ENCODE measurements at regions not wholly inside any gene's neighbourhood (a gene's known extent, or its start where the extent isn't known, plus 50 kb on each side); places are given as distances from the start of the nearest gene placed in this dataset.

DNA sequence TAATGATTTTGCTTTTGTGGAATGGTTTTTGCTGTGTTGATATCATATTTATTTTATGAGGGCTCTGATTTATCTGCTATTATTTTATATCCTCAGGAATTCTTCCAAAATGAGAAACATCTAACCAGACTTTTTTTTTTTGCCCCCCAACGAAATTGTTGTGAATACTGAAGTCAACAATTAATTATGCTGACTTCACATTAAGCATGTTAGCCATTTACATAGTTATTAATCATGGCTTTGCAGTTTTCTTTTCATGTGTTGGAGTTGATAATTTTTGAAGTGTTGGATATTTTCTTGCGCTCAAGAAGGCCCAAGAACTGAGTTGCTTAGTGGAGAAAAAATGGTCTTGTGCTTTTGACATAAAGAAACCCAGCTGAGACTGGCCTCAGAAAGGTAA is 246.6 kb upstream of the CRY1 start:
- DNase-seq (ENCODE audit: extremely low read depth, low read depth) = no peak

GRCh38 chr12:107340898-107341297 is 247.5 kb upstream of the CRY1 start:
- no peak for DNase-seq (ENCODE audit: extremely low read depth, low read depth)

DNA sequence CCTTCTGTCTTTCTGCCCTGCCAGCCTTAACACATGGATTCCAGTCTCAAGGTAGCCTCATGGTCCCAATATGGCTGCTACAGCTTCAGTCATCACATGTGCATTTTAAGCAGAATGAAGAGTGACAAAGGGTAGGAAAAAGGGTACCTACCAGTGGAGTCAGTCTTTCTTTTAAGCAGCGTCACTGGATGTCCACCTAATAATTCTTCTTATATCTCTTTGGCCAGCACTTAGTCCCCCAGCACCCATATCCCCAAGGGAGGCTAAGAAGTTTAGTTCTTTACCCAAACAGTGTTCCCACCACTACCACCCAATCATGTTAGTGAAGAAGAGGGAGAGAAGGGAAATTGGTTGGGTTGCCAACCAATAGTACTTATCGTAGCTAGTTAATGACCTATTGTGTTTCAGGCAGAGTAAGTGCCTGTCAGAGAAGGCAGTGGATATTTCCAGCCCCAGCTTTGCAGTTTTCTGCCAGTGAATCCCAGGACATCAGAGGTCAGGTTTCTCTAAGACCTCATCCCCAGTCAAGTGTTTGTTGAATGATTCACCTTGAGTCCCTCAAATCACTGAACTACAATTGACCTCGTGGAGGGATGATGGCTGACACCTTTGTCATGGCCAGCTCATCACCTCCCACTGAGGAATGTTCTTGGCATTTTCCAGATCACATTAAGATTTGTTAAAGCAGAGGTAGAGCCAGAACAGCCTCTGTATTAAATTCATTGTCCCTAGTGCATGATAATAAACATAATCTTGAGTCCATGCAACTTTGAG is 250.9 kb upstream of the CRY1 start:
- no peak for DNase-seq (ENCODE audit: extremely low read depth, low read depth)

GRCh38 chr12:107347261-107347660 is 253.9 kb upstream of the CRY1 start:
- no peak for DNase-seq (ENCODE audit: extremely low read depth, low read depth)

GRCh38 chr12:107349008-107349747 is 255.8 kb upstream of the CRY1 start:
- DNase-seq (ENCODE audit: extremely low read depth, low read depth) = no peak

GRCh38 chr12:107349839-107350238 is 256.5 kb upstream of the CRY1 start:
- DNase-seq (ENCODE audit: extremely low read depth, low read depth) = no peak

DNA sequence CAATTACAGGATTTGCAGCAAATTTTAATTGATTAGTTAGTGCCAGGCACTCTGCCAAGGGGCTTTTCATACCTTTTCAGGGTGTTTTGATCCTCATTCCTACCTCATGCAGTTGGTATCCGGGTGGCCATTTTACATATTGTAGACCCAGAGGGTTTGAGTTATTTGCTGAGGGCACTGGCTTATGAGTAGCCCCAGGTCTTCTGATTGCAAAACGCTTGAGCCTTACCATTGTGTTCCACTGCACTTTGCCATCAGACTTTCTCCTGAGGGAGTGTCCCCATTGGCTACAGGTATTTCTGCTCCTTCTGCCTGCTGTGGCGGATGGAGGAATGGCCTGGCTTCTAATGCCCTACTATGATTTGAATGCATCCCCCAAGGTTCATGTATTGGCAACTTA is 257.8 kb upstream of the CRY1 start:
- DNase-seq (ENCODE audit: extremely low read depth, low read depth) = no peak

DNA sequence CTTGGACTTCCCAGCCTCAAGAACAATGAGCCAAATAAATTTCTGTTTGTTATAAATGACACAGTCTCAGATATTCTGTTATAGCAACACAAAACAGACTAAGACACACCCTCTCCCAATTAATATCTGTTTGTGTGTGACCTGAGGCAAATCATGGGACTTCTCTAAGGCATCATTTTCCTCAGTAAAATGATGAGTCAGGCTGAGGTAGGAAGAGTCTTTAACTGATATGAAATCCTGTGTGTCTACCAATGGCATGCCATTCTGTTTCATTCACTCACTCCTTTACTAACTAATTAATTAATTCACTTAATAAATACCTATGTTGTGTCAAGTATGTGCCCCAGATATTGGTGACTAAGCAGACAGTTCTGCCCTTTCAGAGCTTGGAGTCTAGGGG is 258.4 kb upstream of the CRY1 start:
- no peak for DNase-seq (ENCODE audit: extremely low read depth, low read depth)

GRCh38 chr12:107352347-107353081 is 259.2 kb upstream of the CRY1 start:
- no peak for DNase-seq (ENCODE audit: extremely low read depth, low read depth)

GRCh38 chr12:107353312-107353711 is 260.0 kb upstream of the CRY1 start:
- DNase-seq (ENCODE audit: extremely low read depth, low read depth) = no peak

- no peak for DNase-seq (ENCODE audit: extremely low read depth, low read depth)
These were observed 261.7 kb upstream of the CRY1 start for GRCh38 chr12:107355004-107355565.

GRCh38 chr12:107355612-107356011 is 262.3 kb upstream of the CRY1 start:
- DNase-seq (ENCODE audit: extremely low read depth, low read depth) = no peak

DNA sequence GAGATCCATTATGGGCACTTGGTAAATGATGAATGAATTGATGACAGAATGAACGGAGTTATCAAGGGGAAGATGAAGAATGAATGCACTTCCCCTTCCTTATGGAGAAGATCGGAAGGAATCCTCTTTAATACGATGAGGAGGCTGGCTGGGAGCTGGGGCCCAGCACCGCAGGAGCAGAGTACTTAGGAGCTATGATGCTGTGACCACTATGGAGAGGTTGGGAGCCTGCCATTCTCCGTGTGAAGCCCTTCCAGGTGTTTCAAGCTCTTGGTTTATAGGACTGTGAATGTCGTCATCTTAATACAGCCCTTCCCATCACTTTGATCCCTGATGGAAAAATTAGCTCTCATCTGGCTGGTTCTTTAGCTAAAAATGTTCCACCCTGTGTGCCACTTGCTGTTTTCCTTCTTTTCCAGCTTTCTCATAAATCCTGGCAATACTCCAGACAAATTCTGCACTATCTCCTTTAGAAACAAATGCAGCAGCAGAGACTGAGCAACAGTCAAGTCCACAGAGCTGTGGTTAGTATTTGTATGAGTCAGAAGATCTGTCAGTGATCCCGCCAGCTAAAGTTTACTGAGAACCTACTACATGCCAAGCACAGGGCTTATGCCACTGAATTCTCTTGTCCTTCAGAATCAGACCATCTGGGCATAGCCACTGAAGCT is 263.1 kb upstream of the CRY1 start:
- no peak for DNase-seq (ENCODE audit: extremely low read depth, low read depth)

DNA sequence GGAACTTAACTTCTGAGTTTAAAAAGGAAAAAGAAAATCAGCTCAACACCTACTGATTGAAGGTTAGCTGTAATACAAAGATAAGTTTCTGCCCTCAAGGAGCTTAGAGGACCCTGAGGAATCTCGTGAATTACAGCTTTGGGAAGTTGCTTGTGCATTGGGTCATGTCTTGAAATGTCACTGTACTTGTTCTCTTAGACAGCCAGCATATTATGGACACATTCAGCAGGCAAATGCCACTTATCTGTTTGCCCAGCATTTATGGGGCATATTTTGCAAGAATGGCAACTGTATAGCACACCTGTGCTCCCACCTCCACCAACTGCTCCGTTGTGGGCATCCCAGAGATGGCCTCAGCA is 263.6 kb upstream of the CRY1 start:
- no peak for DNase-seq (ENCODE audit: extremely low read depth, low read depth)

DNA sequence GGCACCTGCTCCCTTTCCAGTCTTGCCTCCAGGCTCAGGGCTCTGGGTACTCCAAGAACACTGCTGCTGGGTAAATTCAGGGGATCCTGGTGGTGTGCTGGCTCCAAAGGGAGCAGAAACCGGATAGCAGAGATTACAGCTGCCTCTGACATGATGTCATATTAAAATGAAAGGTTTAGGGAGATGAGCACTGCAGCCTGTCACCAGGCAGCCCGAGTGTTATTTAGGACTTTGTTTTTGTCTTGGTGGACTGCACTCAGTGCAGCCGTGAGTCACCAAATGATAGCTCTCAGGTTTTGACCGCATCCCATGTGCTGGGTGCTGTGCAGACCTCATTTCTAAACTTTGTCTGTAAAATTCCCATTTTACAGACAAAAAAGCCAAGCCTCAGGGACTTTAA is 266.0 kb upstream of the CRY1 start:
- no peak for DNase-seq (ENCODE audit: extremely low read depth, low read depth)

DNA sequence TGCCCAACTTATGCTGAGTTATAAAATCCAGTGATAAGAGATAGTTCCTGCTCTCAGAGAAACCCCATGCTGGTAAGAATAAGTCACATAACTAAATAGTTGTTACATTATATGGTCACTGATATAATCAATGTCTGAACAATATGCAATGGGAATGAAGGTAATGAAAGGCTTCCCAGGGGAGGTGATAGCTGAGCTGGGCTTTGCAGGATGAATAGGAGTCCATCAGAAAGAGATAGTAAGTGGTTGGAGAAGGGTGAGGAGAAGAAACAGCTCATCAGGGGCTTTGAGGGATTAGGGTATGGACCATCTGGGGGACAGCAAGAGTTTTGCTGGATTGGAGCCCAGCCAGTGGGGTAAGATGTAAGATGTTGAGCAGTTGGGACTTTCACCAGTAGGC is 266.7 kb upstream of the CRY1 start:
- DNase-seq (ENCODE audit: extremely low read depth, low read depth) = no peak

DNA sequence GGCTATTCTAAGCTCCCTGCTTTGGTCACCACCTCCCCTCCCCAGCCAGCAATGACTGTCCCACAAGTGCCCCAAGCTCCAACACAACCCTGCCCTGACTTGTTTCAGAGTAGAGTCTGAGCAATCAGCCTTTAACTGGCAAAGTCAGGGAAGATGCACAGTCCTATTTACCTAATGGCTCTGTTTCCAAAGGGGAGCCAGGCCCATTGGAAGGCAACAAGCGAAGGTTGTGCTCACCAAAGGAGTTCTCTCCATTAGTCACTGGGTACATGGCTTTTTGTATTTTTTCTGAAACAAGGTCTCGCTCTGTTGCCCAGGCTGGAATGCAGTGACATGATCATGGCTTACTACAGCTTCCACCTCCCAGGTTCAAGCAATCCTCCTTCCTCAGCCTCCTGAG is 267.1 kb upstream of the CRY1 start:
- DNase-seq (ENCODE audit: extremely low read depth, low read depth) = no peak

DNA sequence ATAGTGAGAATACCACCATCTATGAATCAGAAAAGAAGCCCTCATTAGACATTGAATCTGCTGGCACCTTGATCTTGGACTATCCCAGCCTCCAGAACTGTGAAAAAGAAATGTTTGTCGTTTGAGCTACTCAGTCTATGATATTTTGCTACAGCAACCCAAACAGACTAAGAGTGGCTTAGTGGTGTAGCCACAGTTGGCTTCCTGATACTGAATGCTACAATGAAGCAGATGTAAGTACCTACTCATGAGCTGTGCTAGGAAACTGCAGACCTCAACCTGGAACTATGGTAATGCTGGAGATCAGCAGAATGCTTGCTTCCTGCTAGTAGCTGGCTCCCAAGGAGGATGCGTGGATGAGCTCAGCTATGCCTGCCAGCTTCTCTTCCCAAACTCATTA is 268.6 kb upstream of the CRY1 start:
- DNase-seq (ENCODE audit: extremely low read depth, low read depth) = no peak

- DNase-seq (ENCODE audit: extremely low read depth, low read depth) = no peak
These were observed 269.6 kb upstream of the CRY1 start for GRCh38 chr12:107362960-107363359.

- DNase-seq (ENCODE audit: extremely low read depth, low read depth) = no peak
These were observed 271.6 kb upstream of the CRY1 start for GRCh38 chr12:107364875-107365518.
